ENCODE measurements at regions not wholly inside any gene's neighbourhood (a gene's known extent, or its start where the extent isn't known, plus 50 kb on each side); places are given as distances from the start of the nearest gene placed in this dataset.

GRCh38 chr2:157106950-157107349, 150.6 kb upstream of the GALNT5 start:
- Histone ChIP-seq H3K4me3 (replicated peaks in 1 of 4; ENCODE audit: control extremely low read depth in 1 of 4, insufficient read depth in 1 of 4, low read depth in 3 of 4, low read length in 4 of 4) (no peak overlapping the region), H4K20me1 (ENCODE audit: control insufficient read depth, extremely low read depth, insufficient read depth, low read length) (no peaks in the 10 kb centered on the region), H3K9ac (ENCODE audit: insufficient read depth, low read length) (no peak overlapping the region), H2AFZ (ENCODE audit: low read length) (no peak overlapping the region), H3K4me1 (ENCODE audit: control insufficient read depth, extremely low read depth, insufficient read depth, low read length) (no peaks in the 10 kb centered on the region), H3K36me3 (ENCODE audit: control insufficient read depth, insufficient read depth, low read length) (no peaks in the 10 kb centered on the region), H3K4me2 (ENCODE audit: extremely low read depth, insufficient read depth, low read length) (no peak overlapping the region), H3K9me3 (ENCODE audit: control insufficient read depth, insufficient read depth, low read depth, low read length) (no peaks in the 10 kb centered on the region), H3K27ac (ENCODE audit: insufficient read depth, low read length) (no peak overlapping the region), H3K27me3 (ENCODE audit: control insufficient read depth, insufficient read depth, low read length) (no peaks in the 10 kb centered on the region), H3K79me2 (ENCODE audit: control insufficient read depth, insufficient read depth, low read length) (no peaks in the 10 kb centered on the region)
- TF ChIP-seq EZH2 (IDR thresholded peaks at IDR 0.05; ENCODE audit: low read length, missing control alignments) = no peak
- no peak for TF ChIP-seq CTCF (conservative IDR thresholded peaks at IDR 0.05 in 1 of 2, IDR thresholded peaks at IDR 0.05 in 1 of 2; ENCODE audit: low read depth in 1 of 2, low read length in 2 of 2)
- peak in 1 of 2 donors; percentile 2 for DNase-seq (ENCODE audit: low read depth in 2 of 2)

GRCh38 chr2:157107460-157107859, 150.0 kb upstream of the GALNT5 start:
- no peak for TF ChIP-seq EZH2 (IDR thresholded peaks at IDR 0.05; ENCODE audit: low read length, missing control alignments)
- no peak for TF ChIP-seq CTCF (conservative IDR thresholded peaks at IDR 0.05 in 1 of 2, IDR thresholded peaks at IDR 0.05 in 1 of 2; ENCODE audit: low read depth in 1 of 2, low read length in 2 of 2)
- H3K27me3 ChIP-seq (ENCODE audit: control insufficient read depth, insufficient read depth, low read length) = no peaks in the 10 kb centered on the region
- H3K4me3 ChIP-seq (replicated peaks in 1 of 4; ENCODE audit: control extremely low read depth in 1 of 4, insufficient read depth in 1 of 4, low read depth in 3 of 4, low read length in 4 of 4) = no peak overlapping the region
- H3K36me3 ChIP-seq (ENCODE audit: control insufficient read depth, insufficient read depth, low read length) = no peaks in the 10 kb centered on the region
- no peaks in the 10 kb centered on the region for H3K79me2 ChIP-seq (ENCODE audit: control insufficient read depth, insufficient read depth, low read length)
- H4K20me1 ChIP-seq (ENCODE audit: control insufficient read depth, extremely low read depth, insufficient read depth, low read length) = no peaks in the 10 kb centered on the region
- H3K4me1 ChIP-seq (ENCODE audit: control insufficient read depth, extremely low read depth, insufficient read depth, low read length) = no peaks in the 10 kb centered on the region
- no peak overlapping the region for H2AFZ ChIP-seq (ENCODE audit: low read length)
- no peak overlapping the region for H3K27ac ChIP-seq (ENCODE audit: insufficient read depth, low read length)
- no peak overlapping the region for H3K4me2 ChIP-seq (ENCODE audit: extremely low read depth, insufficient read depth, low read length)
- no peaks in the 10 kb centered on the region for H3K9me3 ChIP-seq (ENCODE audit: control insufficient read depth, insufficient read depth, low read depth, low read length)
- DNase-seq (ENCODE audit: low read depth in 2 of 2) = no peak
- no peak overlapping the region for H3K9ac ChIP-seq (ENCODE audit: insufficient read depth, low read length)

GRCh38 chr2:157107877-157108276, 149.6 kb upstream of the GALNT5 start:
- Histone ChIP-seq H3K36me3 (ENCODE audit: control insufficient read depth, insufficient read depth, low read length) (no peaks in the 10 kb centered on the region), H3K27ac (ENCODE audit: insufficient read depth, low read length) (no peak overlapping the region), H3K27me3 (ENCODE audit: control insufficient read depth, insufficient read depth, low read length) (no peaks in the 10 kb centered on the region), H3K9ac (ENCODE audit: insufficient read depth, low read length) (no peak overlapping the region), H4K20me1 (ENCODE audit: control insufficient read depth, extremely low read depth, insufficient read depth, low read length) (no peaks in the 10 kb centered on the region), H3K79me2 (ENCODE audit: control insufficient read depth, insufficient read depth, low read length) (no peaks in the 10 kb centered on the region), H3K4me3 (replicated peaks in 1 of 4; ENCODE audit: control extremely low read depth in 1 of 4, insufficient read depth in 1 of 4, low read depth in 3 of 4, low read length in 4 of 4) (no peak overlapping the region), H3K4me1 (ENCODE audit: control insufficient read depth, extremely low read depth, insufficient read depth, low read length) (no peaks in the 10 kb centered on the region), H2AFZ (ENCODE audit: low read length) (no peak overlapping the region), H3K4me2 (ENCODE audit: extremely low read depth, insufficient read depth, low read length) (no peak overlapping the region), H3K9me3 (ENCODE audit: control insufficient read depth, insufficient read depth, low read depth, low read length) (no peaks in the 10 kb centered on the region)
- TF ChIP-seq EZH2 (IDR thresholded peaks at IDR 0.05; ENCODE audit: low read length, missing control alignments) (no peak), CTCF (conservative IDR thresholded peaks at IDR 0.05 in 1 of 2, IDR thresholded peaks at IDR 0.05 in 1 of 2; ENCODE audit: low read depth in 1 of 2, low read length in 2 of 2) (no peak)
- peak; percentile 25 to 70 for DNase-seq (ENCODE audit: low read depth in 2 of 2)

All from fibroblast of lung (primary cell).